Fibroblast of lung (primary cell): ENCODE measurements at regions not wholly inside any gene's neighbourhood (a gene's known extent, or its start where the extent isn't known, plus 50 kb on each side); places are given as distances from the start of the nearest gene placed in this dataset.

ENCODE experiments used
- DNase-seq, 2 donors: peaks; one replicate each; pipeline versions ENCODE4 v3.0.0 to v3.0.0-alpha.2; 2010; ENCODE audit warnings: low read depth in 2 of 2
- H2AFZ ChIP-seq: 2 replicates; pipeline ENCODE4 v1.5.1; 2012; ENCODE audit warnings: low read length, control low read depth, inconsistent platforms
- H3K27ac ChIP-seq: 2 replicates; pipeline ENCODE4 v1.5.1; 2011; ENCODE audit warnings: low read length, control low read depth; ENCODE audit not compliant: insufficient read depth
- H3K27me3 ChIP-seq: 2 replicates; pipeline ENCODE4 v1.5.1; 2011; ENCODE audit warnings: mild to moderate bottlenecking, low read length; ENCODE audit not compliant: control insufficient read depth, insufficient read depth
- H3K36me3 ChIP-seq: 2 replicates; pipeline ENCODE4 v1.5.1; 2011; ENCODE audit warnings: low read length; ENCODE audit not compliant: control insufficient read depth, insufficient read depth
- H3K4me1 ChIP-seq: 2 replicates; pipeline ENCODE4 v1.5.1; 2011; ENCODE audit warnings: low read length; ENCODE audit not compliant: control insufficient read depth, insufficient read depth; ENCODE audit errors: extremely low read depth
- H3K4me2 ChIP-seq: 2 replicates; pipeline ENCODE4 v1.5.1; 2011; ENCODE audit warnings: low read length, control low read depth; ENCODE audit not compliant: insufficient read depth; ENCODE audit errors: extremely low read depth
- H3K4me3 ChIP-seq, 4 experiments: fragments of 200-600 bp in 1 of 4; sonication (generic) in 1 of 4; replicated peaks in 1 of 4; 2 replicates each; pipeline ENCODE4 v1.5.1; 2011 to 2016; ENCODE audit warnings: low read length in 4 of 4, low read depth in 3 of 4, mild to moderate bottlenecking in 3 of 4, control low read depth in 2 of 4, inconsistent platforms in 1 of 4, mixed read lengths in 1 of 4; ENCODE audit not compliant: insufficient read depth in 1 of 4; ENCODE audit errors: control extremely low read depth in 1 of 4
- H3K79me2 ChIP-seq: 2 replicates; pipeline ENCODE4 v1.5.1; 2012; ENCODE audit warnings: mild to moderate bottlenecking, low read length, inconsistent platforms; ENCODE audit not compliant: control insufficient read depth, insufficient read depth
- H3K9ac ChIP-seq: 2 replicates; pipeline ENCODE4 v1.5.1; 2011; ENCODE audit warnings: mild to moderate bottlenecking, low read length, control low read depth; ENCODE audit not compliant: insufficient read depth
- H3K9me3 ChIP-seq: 2 replicates; pipeline ENCODE4 v1.5.1; 2012; ENCODE audit warnings: low read depth, low read length; ENCODE audit not compliant: control insufficient read depth, insufficient read depth
- H4K20me1 ChIP-seq: 2 replicates; pipeline ENCODE4 v1.5.1; 2011; ENCODE audit warnings: low read length; ENCODE audit not compliant: control insufficient read depth, insufficient read depth; ENCODE audit errors: extremely low read depth
- EZH2 ChIP-seq: IDR thresholded peaks from 2 replicates; pipeline ENCODE4 v1.5.1; 2012; ENCODE audit warnings: low read length, control low read depth, mild to moderate bottlenecking; ENCODE audit errors: missing control alignments
- TF ChIP-seq, protein P1 (sequence below), 2 donors: IDR thresholded peaks in 1 of 2; conservative IDR thresholded peaks in 1 of 2; 1 replicate in 1 of 2; 2 replicates in 1 of 2; pipeline ENCODE4 v1.5.1; 2011 to 2012; ENCODE audit warnings: low read length in 2 of 2, control low read depth in 1 of 2, inconsistent platforms in 1 of 2, low read depth in 1 of 2, mild to moderate bottlenecking in 1 of 2

DNA sequence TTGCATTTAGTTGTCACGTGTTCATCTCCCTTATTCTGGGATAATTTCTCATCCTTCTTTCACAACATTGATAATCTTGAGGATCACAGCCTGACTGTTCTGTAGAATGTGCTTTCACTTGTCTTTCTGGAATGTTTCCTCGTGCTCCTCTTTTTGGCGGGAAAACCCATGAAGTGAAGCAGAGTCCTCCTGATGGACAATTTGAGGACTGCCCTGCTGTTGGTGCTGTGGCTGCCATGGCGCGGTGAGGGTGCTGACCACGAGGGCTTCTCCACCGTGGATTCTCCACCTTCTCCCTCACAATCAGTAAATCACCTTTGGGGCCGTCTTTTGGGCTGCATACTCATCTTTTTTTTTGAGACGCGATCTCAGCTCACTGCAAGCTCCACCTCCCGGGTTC is 946.9 kb downstream of the BRD1 start:
- no peak overlapping the region for H3K4me2 ChIP-seq
- no peak for DNase-seq
- no peaks in the 10 kb centered on the region for H4K20me1 ChIP-seq
- no peak for TF ChIP-seq EZH2
- TF ChIP-seq, protein P1, sequence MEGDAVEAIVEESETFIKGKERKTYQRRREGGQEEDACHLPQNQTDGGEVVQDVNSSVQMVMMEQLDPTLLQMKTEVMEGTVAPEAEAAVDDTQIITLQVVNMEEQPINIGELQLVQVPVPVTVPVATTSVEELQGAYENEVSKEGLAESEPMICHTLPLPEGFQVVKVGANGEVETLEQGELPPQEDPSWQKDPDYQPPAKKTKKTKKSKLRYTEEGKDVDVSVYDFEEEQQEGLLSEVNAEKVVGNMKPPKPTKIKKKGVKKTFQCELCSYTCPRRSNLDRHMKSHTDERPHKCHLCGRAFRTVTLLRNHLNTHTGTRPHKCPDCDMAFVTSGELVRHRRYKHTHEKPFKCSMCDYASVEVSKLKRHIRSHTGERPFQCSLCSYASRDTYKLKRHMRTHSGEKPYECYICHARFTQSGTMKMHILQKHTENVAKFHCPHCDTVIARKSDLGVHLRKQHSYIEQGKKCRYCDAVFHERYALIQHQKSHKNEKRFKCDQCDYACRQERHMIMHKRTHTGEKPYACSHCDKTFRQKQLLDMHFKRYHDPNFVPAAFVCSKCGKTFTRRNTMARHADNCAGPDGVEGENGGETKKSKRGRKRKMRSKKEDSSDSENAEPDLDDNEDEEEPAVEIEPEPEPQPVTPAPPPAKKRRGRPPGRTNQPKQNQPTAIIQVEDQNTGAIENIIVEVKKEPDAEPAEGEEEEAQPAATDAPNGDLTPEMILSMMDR (conservative IDR thresholded peaks at IDR 0.05 in 1 of 2, IDR thresholded peaks at IDR 0.05 in 1 of 2; ENCODE audit: low read depth in 1 of 2, low read length in 2 of 2) = no peak
- H3K27ac ChIP-seq = no peak overlapping the region
- peaks cover 3% of the 10 kb centered on the region for H3K9me3 ChIP-seq
- H3K4me1 ChIP-seq = no peaks in the 10 kb centered on the region
- H3K4me3 ChIP-seq = no peak overlapping the region
- no peaks in the 10 kb centered on the region for H3K36me3 ChIP-seq
- H3K9ac ChIP-seq = no peak overlapping the region
- no peaks in the 10 kb centered on the region for H3K27me3 ChIP-seq
- no peak overlapping the region for H2AFZ ChIP-seq
- no peaks in the 10 kb centered on the region for H3K79me2 ChIP-seq

DNA sequence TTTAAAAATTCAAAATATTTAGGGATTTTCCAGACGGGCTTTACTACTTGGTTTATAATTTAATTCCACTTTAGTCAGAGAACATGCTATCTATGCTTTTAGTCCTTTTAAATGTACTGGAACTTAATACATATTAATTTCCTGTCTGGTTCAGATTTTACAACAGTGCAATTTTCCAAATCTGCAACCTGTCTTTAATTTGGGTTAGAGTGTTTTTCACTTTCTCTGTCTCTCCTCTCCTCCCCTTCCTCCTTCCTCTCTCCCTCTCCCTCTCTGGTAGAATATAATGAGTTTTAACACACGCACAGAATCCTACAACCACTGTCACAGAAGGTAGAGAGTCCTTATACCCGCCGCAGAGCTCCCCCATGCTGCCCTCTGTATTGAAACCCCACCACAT is 950.7 kb downstream of the BRD1 start:
- no peak for DNase-seq
- no peak overlapping the region for H3K4me3 ChIP-seq
- H3K36me3 ChIP-seq = no peaks in the 10 kb centered on the region
- no peak for TF ChIP-seq EZH2
- TF ChIP-seq, protein P1 (conservative IDR thresholded peaks at IDR 0.05 in 1 of 2, IDR thresholded peaks at IDR 0.05 in 1 of 2; ENCODE audit: low read depth in 1 of 2, low read length in 2 of 2) = no peak
- H4K20me1 ChIP-seq = no peaks in the 10 kb centered on the region
- no peak overlapping the region for H3K4me2 ChIP-seq
- no peaks in the 10 kb centered on the region for H3K9me3 ChIP-seq
- no peak overlapping the region for H2AFZ ChIP-seq
- no peaks in the 10 kb centered on the region for H3K79me2 ChIP-seq
- H3K9ac ChIP-seq = no peak overlapping the region
- no peak overlapping the region for H3K27ac ChIP-seq
- no peaks in the 10 kb centered on the region for H3K27me3 ChIP-seq
- no peaks in the 10 kb centered on the region for H3K4me1 ChIP-seq

- DNase-seq = no peak
- Histone ChIP-seq H3K27ac (no peak overlapping the region), H2AFZ (no peak overlapping the region), H3K9ac (no peak overlapping the region), H3K79me2 (no peaks in the 10 kb centered on the region), H3K4me1 (no peaks in the 10 kb centered on the region), H3K4me3 (no peak overlapping the region), H3K36me3 (no peaks in the 10 kb centered on the region), H3K27me3 (no peaks in the 10 kb centered on the region), H3K9me3 (no peaks in the 10 kb centered on the region), H3K4me2 (no peak overlapping the region), H4K20me1 (no peaks in the 10 kb centered on the region)
- TF ChIP-seq EZH2 = no peak
- TF ChIP-seq, protein P1 (conservative IDR thresholded peaks at IDR 0.05 in 1 of 2, IDR thresholded peaks at IDR 0.05 in 1 of 2; ENCODE audit: low read depth in 1 of 2, low read length in 2 of 2) = no peak
Observed at GRCh38 chr22:48874956-48875355, 952.7 kb downstream of the BRD1 start.
